RWPE2 (cell line): ENCODE measurements at regions not wholly inside any gene's neighbourhood (a gene's known extent, or its start where the extent isn't known, plus 50 kb on each side); places are given as distances from the start of the nearest gene placed in this dataset.

Experiments
- ATAC-seq: fragments of 200-7000 bp; cut with Tn5 transposase; 3 replicates; pipeline ENCODE4 v1.9.1; 2021; ENCODE audit warnings: low read depth
- DNase-seq: peaks from one replicate; pipeline ENCODE4 v3.0.0-alpha.2; 2020; ENCODE audit warnings: low spot score
- H3K27ac ChIP-seq: fragments of 450-650 bp; 2 replicates; pipeline ENCODE4 v1.5.1; 2017; ENCODE audit warnings: mild to moderate bottlenecking; ENCODE audit not compliant: poor library complexity, severe bottlenecking
- H3K27me3 ChIP-seq: fragments of 250-450 bp; sonication (Bioruptor Pico); 2 replicates; pipeline ENCODE4 v1.5.1; 2021; ENCODE audit warnings: mild to moderate bottlenecking, moderate library complexity; ENCODE audit not compliant: insufficient read depth, poor library complexity, severe bottlenecking
- H3K36me3 ChIP-seq: fragments of 250-450 bp; sonication (Bioruptor Pico); 2 replicates; pipeline ENCODE4 v1.5.1; 2020; ENCODE audit warnings: low read depth, mild to moderate bottlenecking, moderate library complexity
- H3K4me1 ChIP-seq: fragments of 250-450 bp; sonication (Bioruptor Pico); 2 replicates; pipeline ENCODE4 v1.5.1; 2021; ENCODE audit warnings: mild to moderate bottlenecking, moderate library complexity; ENCODE audit not compliant: insufficient read depth, poor library complexity, severe bottlenecking
- H3K4me3 ChIP-seq: fragments of 250-450 bp; sonication (Bioruptor Pico); 2 replicates; pipeline ENCODE4 v1.5.1; 2021; ENCODE audit warnings: mild to moderate bottlenecking, moderate library complexity; ENCODE audit not compliant: severe bottlenecking
- H3K9me3 ChIP-seq: fragments of 250-450 bp; sonication (Bioruptor Pico); 2 replicates; pipeline ENCODE4 v1.5.1; 2021; ENCODE audit warnings: mild to moderate bottlenecking, moderate library complexity; ENCODE audit not compliant: severe bottlenecking
- TF ChIP-seq, protein P1 (sequence below): fragments of 450-650 bp; IDR thresholded peaks from one replicate; pipeline ENCODE4 v1.5.1; 2017; ENCODE audit warnings: mild to moderate bottlenecking, moderate library complexity; ENCODE audit not compliant: poor library complexity, severe bottlenecking

DNA sequence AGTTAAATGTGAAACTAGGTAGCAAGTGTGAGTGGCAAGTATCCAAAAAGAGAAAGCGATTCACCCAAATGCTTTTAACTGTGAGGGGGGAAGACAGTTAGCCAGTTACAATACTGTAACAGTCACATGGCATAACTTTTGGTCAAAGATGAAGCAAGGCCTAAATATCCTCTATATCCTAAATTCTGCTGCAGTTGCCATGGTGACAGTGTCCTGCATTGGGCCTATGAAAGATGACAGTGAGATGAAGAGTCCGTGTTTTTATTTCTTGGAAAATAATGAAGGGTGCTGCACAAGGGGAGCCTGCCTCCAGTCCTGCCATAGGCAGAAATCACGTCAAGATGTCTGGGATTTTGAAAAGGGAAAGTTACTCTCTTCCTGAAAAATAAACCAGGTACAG lies 534.6 kb downstream of the NTRK2 start:
- TF ChIP-seq, protein P1, sequence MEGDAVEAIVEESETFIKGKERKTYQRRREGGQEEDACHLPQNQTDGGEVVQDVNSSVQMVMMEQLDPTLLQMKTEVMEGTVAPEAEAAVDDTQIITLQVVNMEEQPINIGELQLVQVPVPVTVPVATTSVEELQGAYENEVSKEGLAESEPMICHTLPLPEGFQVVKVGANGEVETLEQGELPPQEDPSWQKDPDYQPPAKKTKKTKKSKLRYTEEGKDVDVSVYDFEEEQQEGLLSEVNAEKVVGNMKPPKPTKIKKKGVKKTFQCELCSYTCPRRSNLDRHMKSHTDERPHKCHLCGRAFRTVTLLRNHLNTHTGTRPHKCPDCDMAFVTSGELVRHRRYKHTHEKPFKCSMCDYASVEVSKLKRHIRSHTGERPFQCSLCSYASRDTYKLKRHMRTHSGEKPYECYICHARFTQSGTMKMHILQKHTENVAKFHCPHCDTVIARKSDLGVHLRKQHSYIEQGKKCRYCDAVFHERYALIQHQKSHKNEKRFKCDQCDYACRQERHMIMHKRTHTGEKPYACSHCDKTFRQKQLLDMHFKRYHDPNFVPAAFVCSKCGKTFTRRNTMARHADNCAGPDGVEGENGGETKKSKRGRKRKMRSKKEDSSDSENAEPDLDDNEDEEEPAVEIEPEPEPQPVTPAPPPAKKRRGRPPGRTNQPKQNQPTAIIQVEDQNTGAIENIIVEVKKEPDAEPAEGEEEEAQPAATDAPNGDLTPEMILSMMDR: no peak
- Histone ChIP-seq H3K4me3 (no peak overlapping the region), H3K4me1 (peaks cover 10% of the 10 kb centered on the region), H3K27me3 (no peaks in the 10 kb centered on the region), H3K9me3 (no peaks in the 10 kb centered on the region), H3K36me3 (no peaks in the 10 kb centered on the region), H3K27ac (no peak overlapping the region)
- ATAC-seq (no peak), DNase-seq (no peak)

DNA sequence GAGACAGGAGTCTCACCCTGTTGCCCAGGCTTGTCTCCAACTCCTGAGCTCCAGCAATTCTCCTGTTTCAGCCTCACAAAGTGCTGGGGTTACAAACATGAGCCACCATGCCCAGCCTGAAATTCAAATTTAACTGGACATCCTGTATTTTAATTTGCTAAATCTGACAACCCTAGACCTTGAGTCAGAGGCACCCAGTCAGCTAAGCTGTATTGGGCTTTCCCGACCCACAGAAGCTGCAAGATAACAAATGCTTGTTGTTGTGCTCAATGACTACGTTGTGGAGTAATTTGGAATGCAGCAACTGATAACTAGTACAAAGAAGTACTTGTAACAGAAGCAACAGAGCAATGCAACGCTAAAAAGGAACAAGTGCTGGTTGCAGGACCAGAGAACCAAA lies 533.1 kb downstream of the NTRK2 start:
- Histone ChIP-seq H3K36me3 (no peaks in the 10 kb centered on the region), H3K9me3 (no peaks in the 10 kb centered on the region), H3K4me3 (no peak overlapping the region), H3K4me1 (peaks cover 10% of the 10 kb centered on the region), H3K27ac (no peak overlapping the region), H3K27me3 (no peaks in the 10 kb centered on the region)
- TF ChIP-seq, protein P1: no peak
- DNase-seq: no peak
- ATAC-seq: no peak

DNA sequence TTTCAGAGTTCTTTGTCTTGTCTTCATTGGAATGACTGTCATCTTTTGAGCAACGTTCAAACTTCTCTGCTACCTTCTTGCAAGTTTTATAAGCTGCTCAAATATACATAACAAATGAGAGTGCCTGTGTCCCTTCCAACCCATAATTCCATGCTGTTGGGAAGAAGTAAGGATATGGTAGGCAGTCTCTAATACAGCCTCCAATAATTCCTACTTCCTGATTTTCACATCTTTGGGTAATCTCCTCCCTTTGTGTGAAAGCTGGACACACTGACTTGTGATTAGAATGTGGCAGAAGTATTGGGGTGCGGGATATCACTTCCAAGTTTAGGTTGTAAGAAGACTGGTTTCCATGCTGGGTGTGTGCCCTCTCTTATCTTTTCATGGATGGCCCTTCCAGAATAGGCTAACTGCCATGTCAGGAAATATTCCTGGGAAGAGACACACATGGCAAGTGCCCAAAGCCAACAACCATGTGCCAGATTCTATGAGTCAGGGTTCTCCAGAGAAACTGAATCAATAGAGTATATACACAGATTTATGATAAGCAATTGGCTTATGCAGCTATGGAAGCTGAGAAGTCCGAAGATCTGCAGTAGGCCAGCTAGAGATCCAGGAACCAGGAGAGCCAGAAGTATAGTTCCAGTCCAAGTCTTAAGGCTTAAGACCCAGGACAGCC lies 531.3 kb downstream of the NTRK2 start:
- H3K4me1 ChIP-seq: peaks cover 10% of the 10 kb centered on the region
- no peak overlapping the region for H3K27ac ChIP-seq
- H3K36me3 ChIP-seq: no peaks in the 10 kb centered on the region
- no peak overlapping the region for H3K4me3 ChIP-seq
- H3K27me3 ChIP-seq: no peaks in the 10 kb centered on the region
- ATAC-seq: peak; percentile 84
- TF ChIP-seq, protein P1: no peak
- no peaks in the 10 kb centered on the region for H3K9me3 ChIP-seq
- DNase-seq: no peak

DNA sequence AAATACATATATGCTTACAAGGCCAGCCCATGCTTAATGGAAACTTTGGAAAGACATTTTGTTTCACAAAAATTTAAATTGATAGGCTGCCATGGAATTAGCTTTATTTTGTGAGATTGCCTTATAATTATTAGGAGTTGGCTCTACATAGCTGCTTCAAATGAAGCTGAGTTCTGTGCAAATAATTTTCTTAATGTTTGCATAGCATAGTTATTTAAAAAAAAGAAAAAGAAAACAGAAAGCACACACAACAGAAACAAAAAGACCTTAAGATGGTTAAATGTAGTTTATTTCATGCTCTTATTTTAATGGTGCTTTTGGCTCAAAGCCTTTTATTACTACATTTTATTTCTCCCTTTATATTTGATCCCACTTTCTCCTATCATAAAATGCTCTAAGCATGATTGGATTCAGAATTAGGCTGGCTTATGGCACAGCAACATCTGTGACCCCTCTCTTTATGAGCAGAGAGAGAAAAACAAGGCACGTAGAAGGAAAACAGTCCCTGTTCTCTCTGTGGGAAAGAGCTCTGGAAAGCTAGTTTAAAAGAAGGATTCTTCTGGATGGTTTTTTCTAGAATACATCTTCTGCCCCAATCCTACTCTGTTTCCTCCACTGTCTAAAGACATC lies 530.5 kb downstream of the NTRK2 start:
- H3K27me3 ChIP-seq: no peaks in the 10 kb centered on the region
- no peak for DNase-seq
- H3K4me1 ChIP-seq: peaks cover 10% of the 10 kb centered on the region
- no peak overlapping the region for H3K27ac ChIP-seq
- no peaks in the 10 kb centered on the region for H3K9me3 ChIP-seq
- no peaks in the 10 kb centered on the region for H3K36me3 ChIP-seq
- TF ChIP-seq, protein P1: no peak
- ATAC-seq: no peak
- no peak overlapping the region for H3K4me3 ChIP-seq

DNA sequence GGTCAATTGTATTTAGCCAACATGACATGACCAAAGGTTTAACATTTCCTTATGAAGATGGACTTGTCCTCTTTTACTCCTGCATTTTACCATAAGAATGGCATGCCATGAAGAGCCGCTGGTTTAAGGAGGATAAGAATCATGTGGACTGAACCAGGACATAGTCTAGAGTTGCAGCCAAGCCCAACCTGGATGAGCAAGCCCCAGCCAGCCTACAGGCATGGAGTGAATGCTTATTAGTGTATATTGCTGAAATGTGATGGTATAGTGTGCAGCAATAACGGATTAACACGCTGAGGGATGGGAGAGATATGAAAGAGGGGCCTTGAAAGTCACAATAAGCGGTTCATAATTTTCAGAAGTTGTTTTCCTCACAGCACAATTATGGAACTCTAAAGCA lies 523.2 kb downstream of the NTRK2 start:
- Histone ChIP-seq H3K4me3 (no peak overlapping the region), H3K4me1 (no peaks in the 10 kb centered on the region), H3K27ac (no peak overlapping the region), H3K36me3 (no peaks in the 10 kb centered on the region), H3K9me3 (no peaks in the 10 kb centered on the region), H3K27me3 (no peaks in the 10 kb centered on the region)
- ATAC-seq: no peak
- DNase-seq: no peak
- TF ChIP-seq, protein P1: no peak
